GM19043 (cell line): ENCODE measurements at regions not wholly inside any gene's neighbourhood (a gene's known extent, or its start where the extent isn't known, plus 50 kb on each side); places are given as distances from the start of the nearest gene placed in this dataset.

Experiments
- ATAC-seq: cut with Tn5 transposase; IDR thresholded peaks from one replicate; pipeline ENCODE4 v1.9.1; 2021; ENCODE audit warnings: low read depth; ENCODE audit not compliant: unreplicated experiment

GRCh38 chr4:141395246-141395830 is 174.6 kb downstream of the ZNF330 start:
- no peak for ATAC-seq

DNA sequence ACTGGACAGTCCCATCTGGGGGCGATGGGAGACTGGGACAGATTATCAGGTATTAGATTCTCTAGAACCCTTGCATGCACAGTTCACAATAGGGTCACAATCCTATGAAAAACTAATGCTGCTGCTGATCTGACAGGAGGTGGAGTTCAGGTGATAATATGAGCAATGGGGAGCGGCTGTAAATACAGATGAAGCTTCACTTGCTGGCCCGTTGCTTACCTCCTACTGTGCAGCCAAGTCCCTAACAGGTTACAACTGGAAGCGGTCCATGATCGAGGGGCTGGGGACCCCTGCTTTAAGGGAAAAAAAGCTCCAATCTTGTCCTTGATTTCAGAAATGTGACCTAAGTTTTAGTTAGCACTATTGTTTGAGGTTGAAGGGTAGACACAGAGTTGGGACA is 175.2 kb downstream of the ZNF330 start:
- ATAC-seq: no peak

GRCh38 chr4:141402712-141403111 is 182.0 kb downstream of the ZNF330 start:
- ATAC-seq: no peak

DNA sequence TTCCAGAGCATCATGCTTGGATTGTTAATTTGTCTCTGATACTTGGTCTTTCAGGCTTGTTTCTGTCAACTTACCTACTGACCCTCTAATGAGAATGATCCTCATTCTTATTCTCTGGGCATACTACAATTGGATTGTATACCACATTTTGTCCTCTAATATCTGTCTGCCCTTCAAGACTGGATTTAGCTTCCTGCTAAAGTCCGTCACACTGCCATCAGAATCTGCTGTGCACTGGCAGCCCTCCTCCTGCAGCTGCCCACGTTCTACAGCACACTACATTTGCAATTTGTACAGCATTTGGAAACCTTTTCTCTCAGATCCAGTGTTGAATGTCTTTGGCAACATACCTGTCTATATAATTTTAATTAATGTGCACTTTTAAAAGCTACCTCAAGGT is 183.1 kb downstream of the ZNF330 start:
- no peak for ATAC-seq

GRCh38 chr4:141406237-141406636 is 185.5 kb downstream of the ZNF330 start:
- ATAC-seq: no peak

- no peak for ATAC-seq
Observed at GRCh38 chr4:141409556-141409955, 188.9 kb downstream of the ZNF330 start.

GRCh38 chr4:141410839-141411238 is 190.1 kb downstream of the ZNF330 start:
- ATAC-seq: no peak

- no peak for ATAC-seq
Observed at GRCh38 chr4:141411936-141412335, 191.2 kb downstream of the ZNF330 start.

DNA sequence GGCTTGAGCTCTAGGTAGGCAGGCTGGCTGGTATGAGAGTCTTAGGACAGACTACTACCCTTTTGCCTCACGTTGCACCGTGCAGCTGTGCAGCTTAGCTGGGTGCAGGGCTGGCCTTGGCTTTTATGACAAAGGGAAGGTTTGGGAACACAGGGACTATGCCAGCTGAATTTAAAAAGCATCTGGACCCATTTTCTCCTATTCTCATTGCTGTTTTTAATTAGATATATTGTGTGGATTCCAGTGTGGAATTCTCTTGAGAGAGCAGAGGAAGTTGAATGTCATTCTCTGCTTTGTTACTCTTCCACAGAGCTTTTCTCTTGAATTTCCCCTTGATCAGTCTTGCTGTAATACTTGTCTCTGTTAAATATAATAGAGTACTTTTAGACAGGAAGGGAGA is 192.7 kb downstream of the ZNF330 start:
- ATAC-seq: no peak

DNA sequence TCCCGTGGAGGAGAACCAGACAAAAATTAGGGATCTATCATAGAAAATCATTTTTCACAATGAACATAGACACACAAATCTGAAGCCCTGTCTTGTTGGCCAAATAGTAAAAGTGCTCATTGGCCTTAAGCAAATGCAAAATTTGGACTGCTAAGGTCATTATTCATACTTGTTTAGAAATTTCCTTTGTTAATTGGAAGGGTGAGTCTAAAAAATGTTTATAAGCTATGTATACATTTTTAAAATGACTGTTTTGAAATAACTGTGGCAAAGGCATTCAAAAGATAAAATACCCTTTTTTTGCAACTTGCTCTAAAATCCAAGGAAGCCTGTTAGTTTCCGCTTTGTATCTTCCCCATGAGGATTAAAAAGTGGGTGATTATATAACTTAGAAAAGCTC is 195.0 kb downstream of the ZNF330 start:
- no peak for ATAC-seq

- ATAC-seq: no peak
Observed at GRCh38 chr4:141416219-141416618, 195.5 kb downstream of the ZNF330 start.

- ATAC-seq: no peak
Observed at GRCh38 chr4:141416677-141417363, 196.1 kb downstream of the ZNF330 start.

- ATAC-seq: no peak
Observed at GRCh38 chr4:141417387-141417786, 196.7 kb downstream of the ZNF330 start.

DNA sequence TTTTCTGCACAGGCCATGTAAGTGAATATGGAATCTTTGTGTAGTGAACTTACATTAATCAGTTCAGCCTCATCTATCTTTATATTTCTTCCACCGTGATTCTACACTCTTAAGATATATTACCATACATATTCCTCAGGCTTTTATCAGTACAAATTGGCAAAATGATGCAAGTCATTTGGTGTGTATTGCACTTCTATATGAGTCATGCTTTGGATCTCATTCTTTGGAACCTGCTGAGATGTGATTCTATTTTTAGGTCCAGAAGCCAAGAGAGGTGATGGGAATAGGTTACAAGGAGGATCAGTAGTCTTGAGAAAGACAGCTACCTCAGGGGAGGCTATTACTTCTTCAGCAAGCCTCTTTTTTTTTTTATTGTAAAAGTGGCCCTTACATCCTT is 204.4 kb downstream of the ZNF330 start:
- ATAC-seq: no peak

DNA sequence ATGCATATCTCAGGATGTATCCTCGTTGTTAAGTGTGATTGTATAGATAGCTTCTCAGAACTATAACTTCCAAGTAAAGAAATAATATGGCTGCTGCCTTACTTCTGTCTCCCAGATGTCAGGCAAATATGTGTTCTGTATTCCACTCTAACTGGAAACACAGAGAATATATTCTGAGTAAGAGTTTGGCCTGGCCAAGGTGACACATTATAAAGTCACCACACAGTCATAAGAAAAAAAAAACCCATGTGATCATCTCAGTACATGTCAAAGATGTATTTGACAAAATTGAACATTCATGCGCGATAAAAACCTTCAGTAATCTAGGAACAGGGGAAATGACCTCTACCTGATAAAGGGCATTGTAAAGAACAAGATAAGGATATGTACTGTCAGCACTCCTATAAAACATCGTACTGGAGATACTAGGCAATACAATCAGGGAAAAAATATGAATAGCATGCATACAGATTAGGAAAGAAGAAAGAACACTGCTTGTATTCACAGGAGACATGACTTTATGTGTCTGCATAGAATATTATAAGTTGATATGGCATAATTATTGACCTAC is 207.1 kb downstream of the ZNF330 start:
- ATAC-seq: no peak

DNA sequence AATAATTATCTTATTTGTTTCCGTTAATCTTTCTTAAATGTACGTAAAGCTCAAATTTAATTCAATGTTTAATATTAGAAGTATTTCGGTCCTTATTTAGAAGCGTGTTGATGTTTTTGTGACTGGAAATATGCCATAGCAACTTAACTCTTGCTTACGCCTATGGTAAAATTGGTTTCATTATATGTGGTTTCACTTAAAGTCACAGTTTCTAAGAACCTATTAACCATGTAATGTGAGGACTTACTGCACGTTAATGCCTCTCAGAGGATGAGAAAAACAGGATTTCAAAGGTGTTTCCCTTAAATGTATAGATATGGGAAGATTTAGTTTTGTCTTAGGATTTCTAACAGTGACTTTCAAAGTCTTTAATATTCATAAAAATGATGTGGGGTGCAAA is 206.4 kb upstream of the IL15 start:
- ATAC-seq: no peak

DNA sequence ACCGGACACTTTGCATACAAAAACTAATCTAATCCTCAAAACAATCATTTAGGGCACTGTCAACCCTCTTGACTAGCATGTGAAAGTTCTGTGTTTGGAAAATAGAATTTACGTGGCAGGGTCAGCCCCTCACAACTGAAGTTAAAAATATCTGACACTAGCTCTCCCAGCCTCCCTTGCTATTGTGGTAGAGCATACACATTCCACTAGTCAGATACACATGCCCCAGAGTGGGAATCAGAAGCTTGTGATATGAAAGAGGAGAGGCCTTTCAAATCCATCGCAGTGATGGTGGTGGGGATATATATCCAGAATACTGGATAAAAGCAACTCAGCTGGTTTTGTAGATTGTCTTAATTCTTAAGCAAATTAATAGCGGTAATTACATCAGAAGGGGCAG is 205.7 kb upstream of the IL15 start:
- ATAC-seq: no peak

- no peak for ATAC-seq
Observed at GRCh38 chr4:141432000-141432712, 204.2 kb upstream of the IL15 start.

GRCh38 chr4:141435446-141436225 is 200.7 kb upstream of the IL15 start:
- ATAC-seq: no peak

- ATAC-seq: no peak
Observed at GRCh38 chr4:141439223-141439622, 197.2 kb upstream of the IL15 start.

DNA sequence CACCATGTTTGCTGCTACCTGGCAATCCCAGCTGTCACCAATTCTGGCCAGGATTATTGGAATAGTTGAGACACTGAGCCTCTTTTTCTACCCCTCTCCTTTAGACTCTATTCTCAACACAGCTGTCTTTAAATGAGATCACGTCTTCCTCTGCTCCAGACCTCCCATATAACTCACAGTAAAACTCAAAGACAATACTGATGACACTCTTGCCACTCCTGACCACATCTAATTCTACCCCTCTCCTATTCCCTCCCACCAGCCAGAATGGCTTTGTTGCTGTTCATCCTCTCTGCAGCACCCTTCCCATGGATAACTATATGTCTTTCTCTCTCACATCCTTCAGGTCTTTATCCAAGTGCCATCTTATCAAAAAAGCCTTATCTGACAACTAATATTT is 188.6 kb upstream of the IL15 start:
- ATAC-seq: no peak
